Gastrocnemius medialis (tissue), 4 donors: ENCODE measurements at regions not wholly inside any gene's neighbourhood (a gene's known extent, or its start where the extent isn't known, plus 50 kb on each side); places are given as distances from the start of the nearest gene placed in this dataset.

Experiments used
- ATAC-seq, 2 donors: fragments of 150-250 bp; one replicate each; pipeline ENCODE4 v1.9.1; 2016
- DNase-seq, 2 donors: peaks; one replicate each; pipeline ENCODE4 v3.0.0-alpha.2; 2019
- H3K27ac ChIP-seq, 4 donors: fragments of 200-600 bp; sonication (generic); 1 replicate in 1 of 4; 2 replicates in 3 of 4; pipeline ENCODE4 v1.5.1; 2016 to 2018; ENCODE audit warnings: mild to moderate bottlenecking in 2 of 4, moderate library complexity in 1 of 4
- H3K27me3 ChIP-seq, 3 donors: fragments of 200-600 bp; sonication (generic) in 2 of 3; 1 replicate in 1 of 3; 2 replicates in 2 of 3; pipeline versions ENCODE4 v1.5.1 to v1.6.0; 2016 to 2019; ENCODE audit warnings: mild to moderate bottlenecking in 1 of 3, moderate library complexity in 1 of 3
- H3K36me3 ChIP-seq, 2 donors: fragments of 200-600 bp; sonication (generic) in 1 of 2; one replicate each; pipeline ENCODE4 v1.5.1; 2017 to 2018
- H3K4me1 ChIP-seq, 2 donors: fragments of 200-600 bp; sonication (generic) in 1 of 2; one replicate each; pipeline ENCODE4 v1.5.1; 2016 to 2017; ENCODE audit warnings: mild to moderate bottlenecking in 2 of 2
- H3K4me3 ChIP-seq, 4 donors: fragments of 200-600 bp; sonication (generic) in 3 of 4; 1 replicate in 1 of 4; 2 replicates in 3 of 4; pipeline ENCODE4 v1.5.1; 2016 to 2019; ENCODE audit warnings: mild to moderate bottlenecking in 2 of 4
- H3K9me3 ChIP-seq, 3 donors: fragments of 200-600 bp; sonication (generic) in 2 of 3; 1 replicate in 1 of 3; 2 replicates in 2 of 3; pipeline ENCODE4 v1.5.1; 2016 to 2019
- CTCF ChIP-seq, 5 experiments: fragments of 450-650 bp in 3 of 5; fragments of 200-600 bp in 2 of 5; sonication (generic) in 2 of 5; IDR thresholded peaks in 4 of 5; conservative IDR thresholded peaks in 1 of 5; 1 replicate in 4 of 5; 2 replicates in 1 of 5; pipeline ENCODE4 v1.5.1; 2016 to 2019; ENCODE audit warnings: antibody characterized with exemption in 5 of 5, mild to moderate bottlenecking in 3 of 5, moderate library complexity in 3 of 5
- POLR2A ChIP-seq, 2 donors: fragments of 450-650 bp; IDR thresholded peaks; one replicate each; pipeline ENCODE4 v1.6.1; 2017; ENCODE audit warnings: antibody characterized with exemption in 2 of 2, mild to moderate bottlenecking in 2 of 2, moderate library complexity in 2 of 2
- in situ Hi-C, 4 donors: fragments of 200-750 bp; cut with MboI; loops; one replicate each; pipeline versions ENCODE4 v1.15.0 to v1.8.0; 2017; ENCODE audit warnings: low sequenced_read_pairs in 4 of 4
- intact Hi-C: fragments of 100-400 bp; cut with DNase I; formaldehyde crosslinking; loops from one replicate; pipeline ENCODE4 v1.15.1; 2023; ENCODE audit warnings: low total_unique reads

- DNase-seq (no peak), ATAC-seq (no peak)
- no peak overlapping the region for H3K4me3 ChIP-seq
- H3K4me1 ChIP-seq, result no peaks in the 10 kb centered on the region
- H3K27ac ChIP-seq, result no peak overlapping the region
- TF ChIP-seq CTCF (IDR thresholded peaks at IDR 0.05 in 4 of 5, conservative IDR thresholded peaks at IDR 0.05 in 1 of 5) (no peak), POLR2A (IDR thresholded peaks at IDR 0.05) (no peak)
- in situ Hi-C loops, result no loop called here
- intact Hi-C loops, result no loop called here
- H3K36me3 ChIP-seq, result no peaks in the 10 kb centered on the region
- no peaks in the 10 kb centered on the region for H3K9me3 ChIP-seq
- peaks cover 0 to 3% (median 0%) of the 10 kb centered on the region in 3 donors for H3K27me3 ChIP-seq
These were observed 296.5 kb downstream of the SMOC2 start for GRCh38 chr6:168737481-168737880.

GRCh38 chr6:168737014-168737413, 296.0 kb downstream of the SMOC2 start:
- intact Hi-C loops, result no loop called here
- in situ Hi-C loops, result no loop called here
- no peak for TF ChIP-seq POLR2A (IDR thresholded peaks at IDR 0.05)
- no peak for TF ChIP-seq CTCF (IDR thresholded peaks at IDR 0.05 in 4 of 5, conservative IDR thresholded peaks at IDR 0.05 in 1 of 5)
- H3K27ac ChIP-seq, result no peak overlapping the region
- no peaks in the 10 kb centered on the region for H3K4me1 ChIP-seq
- no peak for DNase-seq
- no peak for ATAC-seq
- no peaks in the 10 kb centered on the region for H3K36me3 ChIP-seq
- H3K27me3 ChIP-seq, result peaks cover 0 to under 1% (median 0%) of the 10 kb centered on the region in 3 donors
- H3K4me3 ChIP-seq, result no peak overlapping the region
- no peaks in the 10 kb centered on the region for H3K9me3 ChIP-seq

GRCh38 chr6:168736039-168736438, 295.1 kb downstream of the SMOC2 start:
- ATAC-seq, result no peak
- no peak for DNase-seq
- H3K4me1 ChIP-seq, result no peaks in the 10 kb centered on the region
- H3K27ac ChIP-seq, result no peak overlapping the region
- H3K4me3 ChIP-seq, result no peak overlapping the region
- no peaks in the 10 kb centered on the region for H3K9me3 ChIP-seq
- intact Hi-C loops (no loop called here), in situ Hi-C loops (no loop called here)
- no peaks in the 10 kb centered on the region for H3K36me3 ChIP-seq
- no peaks in the 10 kb centered on the region for H3K27me3 ChIP-seq
- no peak for TF ChIP-seq CTCF (IDR thresholded peaks at IDR 0.05 in 4 of 5, conservative IDR thresholded peaks at IDR 0.05 in 1 of 5)

DNA sequence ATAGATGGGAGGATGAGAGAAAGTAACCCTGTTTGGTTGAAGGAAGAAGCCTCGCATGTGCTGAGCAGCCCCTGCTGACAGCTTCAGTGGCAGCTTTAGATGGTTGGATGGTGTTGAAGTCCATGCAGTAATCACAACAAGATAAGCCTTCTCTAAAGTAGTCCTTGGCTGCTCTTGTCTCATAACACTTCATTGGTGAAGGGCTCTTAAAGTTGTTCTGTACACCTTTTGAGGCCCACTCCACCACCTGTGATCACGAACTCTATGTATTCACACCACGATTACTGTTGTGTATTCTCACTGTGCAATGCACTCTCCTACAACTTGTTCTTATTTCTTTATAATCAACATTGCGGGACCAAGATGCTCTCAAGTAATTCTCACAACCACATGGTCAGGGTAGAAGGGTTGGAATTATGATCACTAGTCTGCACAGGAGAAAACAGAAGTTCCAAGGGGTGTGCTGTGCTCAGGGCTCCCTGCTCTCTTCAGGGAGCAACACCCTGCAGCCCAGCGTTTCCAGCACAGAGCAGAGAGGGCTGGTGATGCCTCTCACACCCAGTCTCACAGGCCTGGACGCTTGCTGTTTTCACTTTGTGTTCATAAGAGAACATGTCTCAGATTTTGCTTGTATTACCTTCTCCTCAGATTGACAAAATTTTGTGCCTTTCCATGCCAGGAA, 294.4 kb downstream of the SMOC2 start:
- ATAC-seq, result no peak
- intact Hi-C loops (no loop called here), in situ Hi-C loops (no loop called here)
- Histone ChIP-seq H3K4me1 (no peaks in the 10 kb centered on the region), H3K27ac (no peak overlapping the region), H3K4me3 (no peak overlapping the region), H3K9me3 (no peaks in the 10 kb centered on the region), H3K27me3 (no peaks in the 10 kb centered on the region), H3K36me3 (no peaks in the 10 kb centered on the region)
- TF ChIP-seq POLR2A (IDR thresholded peaks at IDR 0.05) (no peak), CTCF (IDR thresholded peaks at IDR 0.05 in 4 of 5, conservative IDR thresholded peaks at IDR 0.05 in 1 of 5) (no peak)
- no peak for DNase-seq

DNA sequence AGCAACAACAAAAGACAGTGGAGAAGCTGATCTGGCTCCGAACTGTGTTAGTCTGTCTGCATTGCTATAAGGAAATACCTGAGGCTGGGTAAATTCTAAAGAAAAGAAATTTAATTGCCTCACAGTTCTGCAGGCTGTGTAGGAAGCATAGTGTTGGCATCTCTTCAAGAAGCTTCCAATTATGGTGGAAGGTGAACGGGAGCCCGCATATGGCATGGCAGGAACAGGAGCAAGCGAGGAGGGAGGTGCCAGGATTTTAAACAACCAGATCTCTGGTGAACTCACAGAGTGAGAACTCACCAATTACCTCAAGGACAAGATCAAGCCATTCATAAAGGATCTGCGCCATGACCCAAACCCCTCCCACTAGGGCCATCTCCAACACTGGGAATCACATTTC, 293.5 kb downstream of the SMOC2 start:
- in situ Hi-C loops, result no loop called here
- Histone ChIP-seq H3K27me3 (no peaks in the 10 kb centered on the region), H3K27ac (no peak overlapping the region), H3K4me1 (no peaks in the 10 kb centered on the region), H3K9me3 (no peaks in the 10 kb centered on the region), H3K36me3 (no peaks in the 10 kb centered on the region), H3K4me3 (no peak overlapping the region)
- no peak for ATAC-seq
- TF ChIP-seq POLR2A (IDR thresholded peaks at IDR 0.05) (no peak), CTCF (IDR thresholded peaks at IDR 0.05 in 4 of 5, conservative IDR thresholded peaks at IDR 0.05 in 1 of 5) (no peak)
- no peak for DNase-seq
- intact Hi-C loops, result no loop called here
